HG03432 (cell line): ENCODE measurements at regions not wholly inside any gene's neighbourhood (a gene's known extent, or its start where the extent isn't known, plus 50 kb on each side); places are given as distances from the start of the nearest gene placed in this dataset.
"Not testable (repeated sequence)": the region's sequence is repeated elsewhere in the genome, so short reads cannot be mapped to it uniquely, and the experiment has no call there.

Experiments used
- ATAC-seq: cut with Tn5 transposase; IDR thresholded peaks from one replicate; pipeline ENCODE4 v1.9.1; 2021; ENCODE audit warnings: mild to moderate bottlenecking, moderate library complexity; ENCODE audit not compliant: unreplicated experiment

- ATAC-seq = no peak
Measured at GRCh38 chr4:129842096-129842495, 746.1 kb downstream of the C4orf33 start.

- ATAC-seq = no peak
Measured at GRCh38 chr4:129852434-129852833, 756.5 kb downstream of the C4orf33 start.

GRCh38 chr4:129853685-129854467 is 757.9 kb downstream of the C4orf33 start:
- ATAC-seq = not testable (repeated sequence)

GRCh38 chr4:129862461-129862860 is 766.5 kb downstream of the C4orf33 start:
- ATAC-seq = no peak

GRCh38 chr4:129863206-129863605 is 767.3 kb downstream of the C4orf33 start:
- no peak for ATAC-seq

GRCh38 chr4:129883996-129884395 is 788.0 kb downstream of the C4orf33 start:
- ATAC-seq = no peak

GRCh38 chr4:129897111-129897510 is 801.2 kb downstream of the C4orf33 start:
- no peak for ATAC-seq

- ATAC-seq = no peak
Measured at GRCh38 chr4:129899849-129900248, 803.9 kb downstream of the C4orf33 start.

- no peak for ATAC-seq
Measured at GRCh38 chr4:129900430-129900953, 804.5 kb downstream of the C4orf33 start.

GRCh38 chr4:129901205-129901604 is 805.3 kb downstream of the C4orf33 start:
- no peak for ATAC-seq

GRCh38 chr4:129903861-129904260 is 807.9 kb downstream of the C4orf33 start:
- ATAC-seq = no peak

- ATAC-seq = no peak
Measured at GRCh38 chr4:129905256-129905655, 809.3 kb downstream of the C4orf33 start.

GRCh38 chr4:129908117-129908516 is 812.2 kb downstream of the C4orf33 start:
- no peak for ATAC-seq

GRCh38 chr4:129916991-129917390 is 821.0 kb downstream of the C4orf33 start:
- no peak for ATAC-seq

- ATAC-seq = no peak
Measured at GRCh38 chr4:129917651-129918050, 821.7 kb downstream of the C4orf33 start.

- no peak for ATAC-seq
Measured at GRCh38 chr4:129926936-129927335, 831.0 kb downstream of the C4orf33 start.

- peak; percentile 65 for ATAC-seq
Measured at GRCh38 chr4:129929052-129929451, 833.1 kb downstream of the C4orf33 start.

- ATAC-seq = no peak
Measured at GRCh38 chr4:129929984-129930383, 834.0 kb downstream of the C4orf33 start.

GRCh38 chr4:129950217-129950616 is 854.3 kb downstream of the C4orf33 start:
- ATAC-seq = no peak

- ATAC-seq = peak; percentile 86
Measured at GRCh38 chr4:129966175-129966574, 870.2 kb downstream of the C4orf33 start.

GRCh38 chr4:129968366-129968765 is 872.4 kb downstream of the C4orf33 start:
- ATAC-seq = no peak

GRCh38 chr4:129968778-129969177 is 872.8 kb downstream of the C4orf33 start:
- no peak for ATAC-seq

GRCh38 chr4:129970801-129971200 is 874.8 kb downstream of the C4orf33 start:
- ATAC-seq = no peak
